GM12892 (cell line): ENCODE measurements at regions not wholly inside any gene's neighbourhood (a gene's known extent, or its start where the extent isn't known, plus 50 kb on each side); places are given as distances from the start of the nearest gene placed in this dataset.

Source experiments
- POLR2A ChIP-seq: IDR thresholded peaks from 2 replicates; pipeline ENCODE4 v1.6.1; 2011; ENCODE audit warnings: low read depth, low read length, control low read depth
- POLR2AphosphoS5 ChIP-seq: IDR thresholded peaks from 2 replicates; pipeline ENCODE4 v1.6.1; 2011; ENCODE audit warnings: low read depth, low read length, control low read depth
- TAF1 ChIP-seq: IDR thresholded peaks from 2 replicates; pipeline ENCODE4 v1.6.1; 2011; ENCODE audit warnings: low read depth, mild to moderate bottlenecking, control low read depth, low read length, borderline replicate concordance

DNA sequence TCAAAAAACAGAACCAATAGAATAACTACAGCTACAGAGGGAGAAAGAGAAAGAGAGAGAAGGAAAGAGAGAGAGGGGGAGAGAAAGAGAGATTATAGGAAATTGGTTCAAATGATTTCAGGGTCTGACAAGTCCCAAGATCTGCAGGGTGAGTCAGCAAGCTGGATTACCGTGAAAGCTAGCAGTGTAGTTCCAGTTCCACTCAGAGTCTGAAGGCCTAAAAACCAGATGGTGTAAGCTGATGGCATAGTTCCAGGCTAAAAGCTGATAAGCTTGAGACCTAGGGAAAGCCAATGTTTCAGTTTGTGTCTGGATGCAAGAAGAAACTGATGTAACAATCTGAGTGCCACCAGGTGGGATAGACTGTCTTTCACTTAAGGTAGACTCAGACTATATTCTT is 397.7 kb downstream of the TRIB2 start:
- TF ChIP-seq POLR2AphosphoS5 (no peak), POLR2A (no peak), TAF1 (no peak)
